ENCODE measurements at regions not wholly inside any gene's neighbourhood (a gene's known extent, or its start where the extent isn't known, plus 50 kb on each side); places are given as distances from the start of the nearest gene placed in this dataset.

GRCh38 chr18:41768467-41768866, 186.6 kb upstream of the PIK3C3 start:
- H3K27ac ChIP-seq: no peak overlapping the region
- H3K4me1 ChIP-seq: no peaks in the 10 kb centered on the region
- H3K27me3 ChIP-seq: no peaks in the 10 kb centered on the region
- no peaks in the 10 kb centered on the region for H3K36me3 ChIP-seq
- H3K9me3 ChIP-seq: no peaks in the 10 kb centered on the region
- no peak for TF ChIP-seq CTCF (IDR thresholded peaks at IDR 0.05)
- TF ChIP-seq POLR2A (IDR thresholded peaks at IDR 0.05): no peak
- TF ChIP-seq EP300 (IDR thresholded peaks at IDR 0.05): no peak
- TF ChIP-seq POLR2AphosphoS5 (IDR thresholded peaks at IDR 0.05): no peak
- no peak for DNase-seq (ENCODE audit: low spot score in 2 of 2)
- 69% methylated on average over 2 of the region's 2 CpGs for WGBS
- H3K4me3 ChIP-seq: no peak overlapping the region

- no peak for TF ChIP-seq EP300 (IDR thresholded peaks at IDR 0.05)
- TF ChIP-seq CTCF (IDR thresholded peaks at IDR 0.05): no peak
- no peak for TF ChIP-seq POLR2AphosphoS5 (IDR thresholded peaks at IDR 0.05)
- TF ChIP-seq POLR2A (IDR thresholded peaks at IDR 0.05): no peak
- Histone ChIP-seq H3K36me3 (no peaks in the 10 kb centered on the region), H3K9me3 (no peaks in the 10 kb centered on the region), H3K27ac (no peak overlapping the region), H3K27me3 (no peaks in the 10 kb centered on the region), H3K4me1 (no peaks in the 10 kb centered on the region), H3K4me3 (no peak overlapping the region)
- WGBS: 63% methylated on average over 4 of the region's 4 CpGs
- DNase-seq (ENCODE audit: low spot score in 2 of 2): no peak
These were observed 187.1 kb upstream of the PIK3C3 start for GRCh38 chr18:41767960-41768359.

GRCh38 chr18:41765460-41765859, 189.6 kb upstream of the PIK3C3 start:
- Histone ChIP-seq H3K4me3 (no peak overlapping the region), H3K9me3 (no peaks in the 10 kb centered on the region), H3K4me1 (no peaks in the 10 kb centered on the region), H3K27ac (no peak overlapping the region), H3K36me3 (no peaks in the 10 kb centered on the region), H3K27me3 (no peaks in the 10 kb centered on the region)
- DNase-seq (ENCODE audit: low spot score in 2 of 2): no peak
- WGBS: 84% methylated on average over 3 of the region's 3 CpGs
- TF ChIP-seq CTCF (IDR thresholded peaks at IDR 0.05): no peak
- TF ChIP-seq EP300 (IDR thresholded peaks at IDR 0.05): no peak
- TF ChIP-seq POLR2A (IDR thresholded peaks at IDR 0.05): no peak
- TF ChIP-seq POLR2AphosphoS5 (IDR thresholded peaks at IDR 0.05): no peak

GRCh38 chr18:41763361-41763760, 191.7 kb upstream of the PIK3C3 start:
- WGBS: 97% methylated on average over 1 of the region's 1 CpG
- no peak for DNase-seq (ENCODE audit: low spot score in 2 of 2)
- H3K4me1 ChIP-seq: no peaks in the 10 kb centered on the region
- no peak overlapping the region for H3K27ac ChIP-seq
- H3K9me3 ChIP-seq: no peaks in the 10 kb centered on the region
- no peak overlapping the region for H3K4me3 ChIP-seq
- H3K36me3 ChIP-seq: no peaks in the 10 kb centered on the region
- H3K27me3 ChIP-seq: no peaks in the 10 kb centered on the region
- no peak for TF ChIP-seq CTCF (IDR thresholded peaks at IDR 0.05)
- TF ChIP-seq EP300 (IDR thresholded peaks at IDR 0.05): no peak
- TF ChIP-seq POLR2AphosphoS5 (IDR thresholded peaks at IDR 0.05): no peak
- no peak for TF ChIP-seq POLR2A (IDR thresholded peaks at IDR 0.05)

- no peak for DNase-seq (ENCODE audit: low spot score in 2 of 2)
- TF ChIP-seq EP300 (IDR thresholded peaks at IDR 0.05): no peak
- no peak for TF ChIP-seq POLR2AphosphoS5 (IDR thresholded peaks at IDR 0.05)
- TF ChIP-seq CTCF (IDR thresholded peaks at IDR 0.05): no peak
- TF ChIP-seq POLR2A (IDR thresholded peaks at IDR 0.05): no peak
- H3K27me3 ChIP-seq: no peaks in the 10 kb centered on the region
- no peaks in the 10 kb centered on the region for H3K9me3 ChIP-seq
- 50% methylated on average over 2 of the region's 2 CpGs for WGBS
- H3K36me3 ChIP-seq: no peaks in the 10 kb centered on the region
- no peaks in the 10 kb centered on the region for H3K4me1 ChIP-seq
- H3K4me3 ChIP-seq: no peak overlapping the region
- no peak overlapping the region for H3K27ac ChIP-seq
These were observed 193.6 kb upstream of the PIK3C3 start for GRCh38 chr18:41761333-41762018.
